GM18499 (cell line): ENCODE measurements at regions not wholly inside any gene's neighbourhood (a gene's known extent, or its start where the extent isn't known, plus 50 kb on each side); places are given as distances from the start of the nearest gene placed in this dataset.

Experiments
- ATAC-seq: cut with Tn5 transposase; IDR thresholded peaks from one replicate; pipeline ENCODE4 v1.9.1; 2021; ENCODE audit warnings: moderate number of reproducible peaks; ENCODE audit not compliant: insufficient read depth, unreplicated experiment

DNA sequence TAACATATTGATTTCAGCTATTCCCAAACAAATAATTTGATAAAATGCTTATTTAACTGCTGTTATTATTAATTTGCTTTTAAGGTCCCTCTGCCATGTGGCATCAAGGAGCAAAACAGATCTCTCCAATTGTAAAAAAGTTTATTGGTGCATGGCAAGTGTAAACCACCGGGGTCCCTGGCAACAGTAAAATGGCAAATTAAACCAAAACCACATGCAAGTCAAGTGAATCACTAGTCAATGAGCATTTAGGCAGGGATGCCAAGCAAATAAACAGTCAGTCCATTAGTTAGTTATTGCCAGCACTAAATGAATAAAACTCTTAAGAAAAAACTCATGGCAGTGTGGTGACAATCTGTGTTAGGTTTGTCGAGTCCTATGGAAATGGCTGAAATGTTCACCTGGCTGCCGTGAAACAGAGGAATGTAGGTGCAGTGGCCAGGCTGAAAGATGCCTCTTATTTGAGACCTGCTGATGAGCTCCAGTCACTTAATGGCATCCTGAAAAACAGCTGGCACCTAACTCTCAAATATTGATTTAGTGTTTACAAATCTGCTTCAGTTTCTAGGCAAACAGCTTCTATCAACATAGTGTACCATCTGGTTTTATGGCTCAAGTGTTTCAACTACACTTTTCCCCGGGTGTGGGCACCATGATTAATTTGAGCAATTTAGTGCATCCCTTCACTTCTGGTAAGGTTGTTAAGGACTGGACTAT is 296.5 kb upstream of the ITGA1 start:
- no peak for ATAC-seq

DNA sequence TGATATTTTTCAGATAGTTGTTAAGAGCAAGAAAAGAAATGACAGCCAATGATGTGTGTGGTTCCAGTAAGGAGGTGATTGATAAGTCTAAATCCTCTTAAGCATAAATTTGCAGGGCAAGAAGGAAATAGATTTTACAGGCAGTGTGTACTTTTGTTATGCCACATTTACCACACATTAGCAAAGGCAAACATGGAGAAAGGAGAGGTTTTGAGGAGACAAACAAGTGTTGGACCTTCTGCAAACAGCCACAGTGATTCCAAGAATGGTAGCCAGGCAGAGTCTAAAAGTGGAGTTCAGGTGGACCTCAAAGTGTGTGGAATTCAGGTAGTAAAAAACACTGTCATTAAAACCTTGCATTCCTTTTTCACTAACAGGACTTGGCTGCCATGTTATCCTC is 295.9 kb upstream of the ITGA1 start:
- ATAC-seq: no peak

DNA sequence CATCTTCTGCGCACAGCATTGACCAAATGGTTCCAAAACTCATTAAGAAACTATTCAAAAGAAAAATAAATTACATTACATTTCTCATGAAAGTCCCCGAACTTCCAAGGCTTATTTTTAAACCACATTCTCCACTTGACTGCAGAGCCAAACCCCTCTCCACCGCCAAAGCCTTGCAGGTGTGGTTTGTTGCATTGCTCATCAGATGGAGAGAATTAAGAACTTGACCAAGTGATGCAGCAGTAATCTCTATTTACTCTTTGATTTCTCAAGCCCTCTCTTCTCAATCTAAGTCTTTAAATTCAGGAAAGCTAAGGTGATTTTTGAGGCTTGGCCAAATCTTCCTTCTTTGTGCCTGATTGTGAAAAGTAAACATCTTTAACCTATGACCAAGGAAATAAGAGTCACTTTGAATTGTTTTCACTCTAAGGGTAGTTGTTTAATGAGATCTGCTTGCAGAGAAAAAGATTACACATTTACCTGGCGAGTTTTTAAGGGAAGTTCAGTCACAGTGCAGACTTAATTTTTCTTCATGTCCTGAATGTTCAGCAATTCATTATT is 290.5 kb upstream of the ITGA1 start:
- no peak for ATAC-seq

DNA sequence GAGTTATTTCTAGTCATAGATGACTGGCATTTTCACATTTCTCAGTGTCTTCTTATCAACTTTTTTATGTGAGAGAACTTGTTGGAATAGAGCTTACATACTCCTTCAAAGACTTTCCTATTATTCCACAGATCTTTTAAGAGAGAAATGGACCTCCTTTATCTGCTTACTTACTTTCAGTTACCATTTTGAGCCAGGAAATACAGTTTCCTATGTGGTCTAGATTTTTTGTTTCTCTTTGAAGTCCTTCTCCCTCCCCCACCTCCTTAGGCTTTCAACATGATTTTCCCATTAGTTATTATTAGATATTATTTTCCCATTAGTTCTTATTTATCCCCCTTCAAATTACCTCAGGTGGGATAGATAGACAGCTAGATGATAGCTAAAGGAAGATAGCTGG is 289.1 kb upstream of the ITGA1 start:
- no peak for ATAC-seq

DNA sequence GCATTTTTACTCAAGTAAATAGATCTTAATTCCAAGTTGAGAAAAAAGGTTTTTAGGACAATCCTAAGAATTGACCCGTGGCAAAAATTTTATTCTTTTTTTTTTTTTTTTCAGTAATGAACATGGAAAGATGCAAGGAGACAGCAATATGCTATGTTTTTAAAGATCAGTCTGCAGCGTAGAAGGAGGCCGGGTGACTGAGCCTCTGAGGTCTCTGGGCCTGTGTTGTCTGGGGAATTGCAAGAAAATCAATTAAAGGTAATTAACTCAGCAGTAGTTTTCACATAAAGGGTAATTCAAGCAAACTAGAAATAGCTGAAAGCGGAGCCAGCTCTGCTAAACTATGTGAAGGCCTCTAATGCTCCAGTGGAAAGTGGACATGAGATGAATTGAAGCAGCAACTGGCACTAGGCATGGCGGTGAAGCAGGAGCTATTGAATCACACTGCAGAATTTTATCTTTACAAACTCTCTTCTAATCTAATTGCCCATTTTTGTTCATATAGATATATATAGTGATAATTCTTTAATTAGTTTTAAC is 285.2 kb upstream of the ITGA1 start:
- no peak for ATAC-seq

DNA sequence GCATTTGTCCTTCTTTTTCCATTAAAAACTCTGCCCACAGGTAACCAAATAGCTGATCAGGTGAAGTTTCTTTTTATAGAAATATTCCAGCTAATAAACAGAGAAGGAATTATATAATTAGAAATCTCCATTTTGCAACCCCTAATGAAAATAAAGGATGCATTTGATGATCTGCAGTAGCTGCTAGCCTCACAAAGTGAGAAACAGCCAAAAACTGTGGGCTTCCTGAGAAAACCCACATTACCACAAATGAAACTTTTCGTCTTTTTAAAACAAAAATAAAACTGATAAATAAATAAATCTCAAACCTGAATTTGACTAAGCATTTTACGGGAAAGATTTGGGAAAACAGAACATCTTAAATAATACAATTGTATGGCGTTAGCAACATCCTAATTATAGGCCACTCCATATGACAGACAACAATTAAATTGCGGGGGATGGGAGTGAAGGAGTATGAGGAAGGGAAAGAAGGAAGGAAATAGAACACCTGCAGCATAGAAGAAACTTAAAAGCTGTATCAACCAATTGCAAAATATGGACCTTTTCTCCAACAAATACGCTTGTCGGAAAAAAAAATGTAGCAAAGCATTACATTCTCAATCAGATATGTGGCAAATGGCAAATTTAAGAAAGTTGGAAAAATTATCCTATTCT is 283.0 kb upstream of the ITGA1 start:
- ATAC-seq: no peak

DNA sequence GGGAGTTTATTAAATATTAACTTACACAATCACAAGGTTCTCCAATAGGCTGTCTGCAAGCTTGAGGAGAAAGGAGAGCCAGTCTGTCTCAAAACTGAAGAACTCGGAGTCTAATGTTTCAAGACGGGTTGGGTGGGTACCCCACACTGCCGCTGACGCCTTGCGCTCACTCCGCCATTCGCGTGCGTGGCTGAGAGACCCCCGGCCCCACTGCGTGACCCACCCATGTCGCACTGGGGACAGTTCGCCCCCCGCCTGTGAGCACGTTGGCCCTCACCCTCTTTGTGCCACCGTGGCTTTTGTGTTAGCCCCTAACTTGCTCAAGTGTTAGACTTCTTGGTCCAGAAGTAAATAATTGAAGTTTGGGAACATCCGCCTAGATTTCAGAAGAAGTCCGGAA is 270.0 kb upstream of the ITGA1 start:
- no peak for ATAC-seq

DNA sequence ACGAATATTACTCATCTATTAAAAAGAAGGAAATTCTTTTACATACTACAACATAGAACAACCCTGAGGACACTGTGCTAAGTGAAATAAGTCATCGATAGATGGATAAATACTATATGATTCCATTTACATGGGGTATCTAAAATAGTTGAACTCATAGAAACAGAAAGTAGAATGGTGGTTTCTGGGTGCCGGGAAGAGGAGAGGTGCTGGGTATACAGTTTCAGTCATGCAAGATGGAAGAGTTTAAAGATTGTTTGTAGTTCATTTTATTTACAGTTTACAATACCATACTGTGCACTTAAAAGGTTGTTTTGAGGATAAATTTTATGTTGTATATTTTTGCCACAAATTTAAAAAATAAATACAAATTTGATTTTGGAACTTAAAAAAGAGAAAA is 267.5 kb upstream of the ITGA1 start:
- ATAC-seq: no peak

DNA sequence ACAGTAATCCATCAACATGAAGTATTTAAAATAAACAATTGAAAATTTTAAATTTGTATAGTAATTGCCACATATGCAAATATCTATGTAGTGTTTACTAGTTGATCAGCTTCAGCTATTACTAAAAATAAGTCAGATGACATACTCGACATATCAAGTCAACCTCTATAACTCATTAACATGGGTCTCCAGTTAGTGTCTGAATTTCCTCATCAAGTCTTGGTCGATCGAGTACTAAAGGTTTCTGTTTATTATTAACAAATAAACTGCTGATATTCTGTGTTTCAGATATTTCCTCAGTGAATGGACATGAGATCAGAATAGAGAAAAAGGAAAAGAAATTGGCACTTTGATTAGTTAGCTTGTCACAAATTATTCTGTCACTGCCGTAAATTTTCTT is 266.5 kb upstream of the ITGA1 start:
- no peak for ATAC-seq

DNA sequence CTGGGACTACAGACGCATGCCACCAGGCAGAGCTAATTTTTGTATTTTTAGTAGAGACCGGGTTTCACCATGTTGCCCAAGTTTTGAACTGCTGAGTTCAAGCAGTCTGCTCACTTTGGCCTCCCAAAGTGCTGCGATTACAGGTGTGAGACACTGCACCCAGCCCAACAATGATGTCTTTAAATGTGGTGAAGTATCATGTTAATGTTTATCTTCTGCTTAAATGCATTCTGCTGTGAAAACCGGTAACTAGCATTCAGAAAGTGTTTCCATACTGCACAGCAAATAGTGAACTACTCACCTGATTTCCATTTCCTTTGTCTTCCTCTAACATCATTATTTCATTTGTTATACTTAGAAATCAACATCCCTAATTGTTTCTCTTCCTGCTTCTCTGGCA is 264.0 kb upstream of the ITGA1 start:
- ATAC-seq: no peak

DNA sequence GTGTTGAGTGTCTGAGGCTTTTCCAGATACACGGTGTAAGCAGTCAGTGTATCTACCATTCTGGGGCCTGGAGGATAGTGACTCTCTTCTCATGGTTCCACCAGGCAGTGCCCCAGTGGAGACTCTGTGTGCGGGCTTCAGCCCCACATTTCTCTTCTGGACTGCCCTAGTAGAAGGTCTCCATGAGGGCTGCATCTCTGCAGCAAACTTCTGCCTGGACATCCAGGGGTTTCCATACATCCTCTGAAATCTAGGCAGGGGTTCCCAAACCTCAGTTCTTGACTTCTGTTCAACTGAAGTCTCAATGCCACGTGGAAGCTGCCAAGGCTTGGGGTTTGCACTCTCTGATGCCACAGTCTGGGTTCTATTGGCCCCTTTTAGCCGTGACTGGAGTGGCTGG is 256.6 kb upstream of the ITGA1 start:
- no peak for ATAC-seq

DNA sequence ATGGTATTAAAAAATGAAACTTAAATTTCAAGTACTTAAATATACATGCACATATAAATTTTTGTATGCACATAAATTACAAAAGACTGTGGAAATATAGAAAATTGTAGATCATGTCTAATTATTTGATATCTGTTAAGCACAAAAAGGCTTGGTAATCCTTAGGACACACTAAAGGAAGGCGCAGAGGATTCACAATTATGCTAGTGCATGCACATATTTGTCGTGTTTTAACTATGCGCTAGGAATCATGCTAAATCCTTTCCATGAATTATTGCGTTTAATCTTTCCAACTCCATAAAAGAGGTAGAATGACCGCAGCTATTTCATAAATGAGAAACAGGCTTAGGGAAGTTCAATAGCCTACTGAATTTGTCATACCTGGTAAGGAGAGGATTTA is 244.1 kb upstream of the ITGA1 start:
- ATAC-seq: no peak

DNA sequence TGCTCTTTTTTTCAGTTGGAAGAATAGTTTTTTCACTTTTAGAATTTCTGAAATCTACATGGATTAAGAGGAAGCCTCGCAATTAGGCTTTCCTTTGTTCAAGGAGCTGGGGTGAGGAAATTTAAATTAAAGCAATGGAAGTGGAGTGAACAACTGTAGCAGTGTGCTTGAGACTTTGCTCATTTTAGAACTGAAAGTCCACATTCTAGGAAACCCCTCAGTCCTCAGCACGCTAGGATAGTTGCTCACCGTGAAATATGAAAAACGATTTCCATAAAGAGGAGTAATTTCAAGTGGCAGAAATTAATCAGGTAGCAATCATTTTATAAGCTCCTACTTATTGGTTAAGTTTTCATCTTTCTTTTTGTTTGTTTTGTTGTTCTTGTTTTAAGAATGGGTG is 243.0 kb upstream of the ITGA1 start:
- no peak for ATAC-seq

DNA sequence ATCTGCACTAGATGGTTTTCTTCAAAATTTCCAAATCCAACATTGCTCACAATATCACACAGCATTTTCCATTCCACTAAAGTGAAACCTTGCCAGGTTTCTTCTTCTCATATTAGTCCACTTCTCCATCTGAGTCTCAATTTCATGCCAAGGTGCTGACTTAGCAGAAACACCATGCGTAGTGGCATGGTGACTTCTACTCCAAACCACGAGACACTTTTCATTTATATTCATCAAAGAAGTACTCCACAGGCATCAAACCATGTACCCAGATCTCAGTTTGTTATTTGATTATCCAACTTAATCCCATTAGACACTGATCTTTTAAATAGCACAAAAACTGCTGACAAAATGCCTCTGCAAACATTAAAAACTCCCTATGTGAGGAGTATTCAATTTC is 233.4 kb upstream of the ITGA1 start:
- no peak for ATAC-seq

DNA sequence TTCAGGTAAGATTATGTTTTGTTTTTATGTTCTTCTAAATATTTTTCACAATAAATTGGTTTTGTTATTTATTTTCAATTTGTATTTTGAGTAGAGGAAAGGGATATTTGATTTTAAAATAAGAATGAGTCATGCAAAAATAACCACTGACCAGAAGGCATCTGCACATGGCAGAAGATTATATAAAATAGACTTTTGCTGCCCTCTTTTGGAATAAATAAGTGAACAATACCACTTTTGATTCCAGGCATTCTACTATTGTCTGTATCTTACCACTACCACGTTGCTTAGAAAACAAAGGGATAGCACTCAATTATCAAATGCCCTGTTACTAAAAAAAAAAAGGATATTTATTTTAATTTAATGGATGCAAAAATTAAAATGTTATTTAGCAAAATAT is 227.3 kb upstream of the ITGA1 start:
- no peak for ATAC-seq

DNA sequence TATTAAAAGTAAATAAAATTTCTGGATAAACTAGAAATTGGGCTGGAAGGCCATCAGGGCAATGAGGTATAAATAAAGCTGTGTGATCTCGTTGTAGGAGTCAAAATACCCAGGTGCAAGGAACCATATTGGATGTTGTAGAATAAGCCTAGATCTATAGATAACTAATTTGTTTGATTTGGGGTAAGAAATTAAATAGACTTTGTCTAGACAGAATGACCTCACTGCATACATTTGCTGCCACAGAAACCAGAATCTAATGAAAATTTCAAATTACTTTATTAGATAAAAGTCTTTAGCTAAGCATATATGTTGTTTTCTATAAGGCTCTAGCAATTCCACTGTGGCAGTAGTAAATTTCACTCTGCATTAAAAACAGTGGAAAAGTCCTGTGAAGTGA is 225.2 kb upstream of the ITGA1 start:
- ATAC-seq: no peak

DNA sequence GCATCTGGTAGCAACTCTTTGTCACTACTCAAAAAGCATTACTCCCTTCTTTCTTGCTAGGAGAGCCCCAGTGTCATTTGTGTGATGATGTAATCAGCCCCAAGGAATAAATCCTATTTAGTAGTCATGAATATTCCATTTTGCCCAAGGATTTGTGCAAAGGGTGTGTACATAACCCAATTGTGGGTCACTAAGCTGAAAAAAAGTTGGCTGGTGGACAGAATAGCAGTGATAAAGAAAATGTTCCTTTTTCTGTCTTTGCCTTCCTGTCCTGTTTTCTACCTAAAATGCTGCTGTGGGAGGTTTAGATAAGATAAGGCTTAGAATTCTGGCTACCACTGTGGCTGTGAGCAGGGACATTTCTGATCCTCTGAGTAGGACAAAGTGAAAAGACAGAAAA is 223.1 kb upstream of the ITGA1 start:
- ATAC-seq: no peak

DNA sequence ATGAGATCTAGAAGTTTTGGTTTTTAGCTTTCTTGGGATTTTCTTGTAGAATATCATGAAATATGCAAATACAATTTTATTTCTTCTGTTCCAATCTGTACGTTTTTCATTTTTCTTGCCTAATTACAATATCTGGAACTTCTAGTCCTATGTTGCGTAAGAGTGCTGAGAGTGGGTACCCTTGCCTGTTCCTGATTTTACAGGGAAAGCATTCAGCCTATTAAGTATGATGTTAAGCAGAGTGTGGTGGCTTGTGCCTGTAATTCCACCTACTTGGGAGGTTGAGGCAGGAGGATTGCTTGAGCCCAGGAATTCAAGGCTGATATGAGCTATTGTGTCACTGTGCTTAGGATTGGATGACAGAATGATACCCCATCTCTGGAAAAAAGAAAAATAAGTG is 210.2 kb upstream of the ITGA1 start:
- ATAC-seq: no peak

DNA sequence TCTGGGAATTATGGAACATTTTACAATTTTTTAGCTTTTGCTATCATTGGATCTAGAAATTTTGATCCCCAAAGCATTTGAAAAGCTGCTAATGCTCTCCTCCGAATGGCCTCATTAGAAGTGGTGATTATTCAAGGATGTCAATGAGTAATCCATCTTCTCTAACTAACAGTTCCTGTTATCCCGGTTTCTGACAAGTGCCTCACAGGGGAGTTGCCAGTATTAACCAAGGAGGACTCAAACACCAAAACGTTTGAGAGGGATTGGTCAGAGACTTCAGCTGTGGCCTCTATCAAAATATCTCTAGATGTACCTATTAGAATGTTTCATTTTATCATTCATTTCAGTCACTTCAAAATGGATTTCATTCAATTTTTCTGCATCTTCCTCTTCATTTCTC is 208.3 kb upstream of the ITGA1 start:
- ATAC-seq: no peak

DNA sequence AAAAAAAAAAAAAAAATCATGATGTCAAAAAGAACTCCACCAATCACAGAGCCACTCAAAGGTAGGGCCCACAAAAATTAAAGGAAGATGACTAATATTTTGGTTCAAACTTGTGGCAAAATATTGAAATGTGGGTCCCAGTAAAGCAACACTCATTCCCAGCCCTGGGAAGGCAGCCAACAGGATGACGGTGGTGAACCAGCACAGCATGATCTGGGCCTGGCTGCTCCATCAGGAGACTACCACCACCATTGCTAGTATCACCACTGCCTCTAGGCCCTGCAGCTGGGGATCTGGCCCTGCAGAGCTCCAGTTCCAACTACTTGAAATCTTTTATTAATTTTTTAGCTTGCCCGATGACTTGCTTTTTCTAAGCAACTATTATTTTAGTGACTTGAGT is 206.8 kb upstream of the ITGA1 start:
- no peak for ATAC-seq

DNA sequence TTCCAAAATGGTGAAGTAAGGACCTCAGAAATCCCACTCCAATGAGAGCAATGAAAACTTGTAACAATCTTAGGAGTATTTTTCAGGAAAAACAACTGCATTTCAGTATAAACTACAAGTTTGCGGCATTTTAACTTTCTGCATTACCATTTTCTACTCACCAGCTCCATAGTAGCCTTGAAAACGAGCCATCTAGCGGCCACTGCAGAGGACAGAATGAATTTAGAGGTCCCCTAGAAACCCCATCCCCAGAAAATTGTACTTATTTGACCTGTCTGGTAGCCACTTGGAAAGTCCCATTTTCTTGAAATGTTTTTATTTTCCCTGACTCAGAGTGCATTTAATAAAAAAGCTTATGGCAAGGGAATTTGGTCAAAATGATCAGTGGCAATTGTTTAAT is 205.4 kb upstream of the ITGA1 start:
- ATAC-seq: no peak

DNA sequence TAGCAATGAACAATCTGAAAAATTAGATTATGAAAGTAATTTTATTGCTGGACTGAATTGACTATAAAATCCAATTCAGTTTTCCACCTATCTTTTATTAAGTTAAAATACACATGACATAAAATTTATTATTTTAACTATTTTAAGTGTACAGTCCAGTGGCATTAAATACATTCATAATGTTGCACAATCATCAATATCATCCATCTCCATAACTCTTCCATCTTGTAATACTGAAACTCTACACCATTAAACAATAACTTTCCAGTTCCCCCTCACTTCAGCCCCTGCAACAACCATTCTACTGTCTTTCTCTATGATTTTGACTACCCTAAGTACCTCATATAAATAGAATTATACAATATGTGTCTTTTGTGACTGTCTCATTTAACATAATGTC is 200.6 kb upstream of the ITGA1 start:
- ATAC-seq: no peak
